ENCODE measurements at regions not wholly inside any gene's neighbourhood (a gene's known extent, or its start where the extent isn't known, plus 50 kb on each side); places are given as distances from the start of the nearest gene placed in this dataset.

GRCh38 chr6:28803337-28803709 lies 120.5 kb downstream of the TRIM27 start:
- DNase-seq: no peak
- ATAC-seq: no peak
- intact Hi-C loops (cut with DNase I; ENCODE audit: low total_unique reads): no loop called here
- in situ Hi-C loops (cut with MboI; ENCODE audit: low sequenced_read_pairs in 4 of 4): no loop called here
- Histone ChIP-seq H3K4me3 (no peak overlapping the region), H3K27ac (no peak overlapping the region), H3K27me3 (peaks cover 16 to 38% (median 30%) of the 10 kb centered on the region in 3 donors), H3K4me1 (no peaks in the 10 kb centered on the region), H3K36me3 (no peaks in the 10 kb centered on the region), H3K9me3 (peaks cover 0 to 5% (median 0%) of the 10 kb centered on the region in 3 donors)
- TF ChIP-seq POLR2A (IDR thresholded peaks at IDR 0.05): no peak
- TF ChIP-seq CTCF (IDR thresholded peaks at IDR 0.05 in 4 of 5, conservative IDR thresholded peaks at IDR 0.05 in 1 of 5): no peak

GRCh38 chr6:28807682-28808280 lies 116.0 kb downstream of the TRIM27 start:
- intact Hi-C loops (cut with DNase I; ENCODE audit: low total_unique reads) (no loop called here), in situ Hi-C loops (cut with MboI; ENCODE audit: low sequenced_read_pairs in 4 of 4) (no loop called here)
- no peak for DNase-seq
- H3K27ac ChIP-seq: no peak overlapping the region
- no peak for TF ChIP-seq CTCF (IDR thresholded peaks at IDR 0.05 in 4 of 5, conservative IDR thresholded peaks at IDR 0.05 in 1 of 5)
- TF ChIP-seq POLR2A (IDR thresholded peaks at IDR 0.05): no peak
- H3K36me3 ChIP-seq: no peaks in the 10 kb centered on the region
- no peak overlapping the region for H3K4me3 ChIP-seq
- no peak for ATAC-seq
- no peaks in the 10 kb centered on the region for H3K9me3 ChIP-seq
- peaks cover 61 to 73% (median 65%) of the 10 kb centered on the region in 3 donors for H3K27me3 ChIP-seq
- no peaks in the 10 kb centered on the region for H3K4me1 ChIP-seq

GRCh38 chr6:28808383-28808782 lies 115.4 kb downstream of the TRIM27 start:
- no peak overlapping the region for H3K27ac ChIP-seq
- TF ChIP-seq POLR2A (IDR thresholded peaks at IDR 0.05) (no peak), CTCF (IDR thresholded peaks at IDR 0.05 in 4 of 5, conservative IDR thresholded peaks at IDR 0.05 in 1 of 5) (no peak)
- DNase-seq (no peak), ATAC-seq (no peak)
- intact Hi-C loops (cut with DNase I; ENCODE audit: low total_unique reads) (no loop called here), in situ Hi-C loops (cut with MboI; ENCODE audit: low sequenced_read_pairs in 4 of 4) (no loop called here)
- no peaks in the 10 kb centered on the region for H3K36me3 ChIP-seq
- H3K27me3 ChIP-seq: peaks cover 67 to 79% (median 67%) of the 10 kb centered on the region in 3 donors
- H3K4me1 ChIP-seq: no peaks in the 10 kb centered on the region
- H3K4me3 ChIP-seq: no peak overlapping the region
- H3K9me3 ChIP-seq: no peaks in the 10 kb centered on the region

- TF ChIP-seq CTCF (IDR thresholded peaks at IDR 0.05 in 4 of 5, conservative IDR thresholded peaks at IDR 0.05 in 1 of 5): no peak
- TF ChIP-seq POLR2A (IDR thresholded peaks at IDR 0.05): no peak
- DNase-seq: no peak
- in situ Hi-C loops (cut with MboI; ENCODE audit: low sequenced_read_pairs in 4 of 4): no loop called here
- no peak for ATAC-seq
- intact Hi-C loops (cut with DNase I; ENCODE audit: low total_unique reads): no loop called here
- H3K4me1 ChIP-seq: no peaks in the 10 kb centered on the region
- H3K27ac ChIP-seq: no peak overlapping the region
- no peak overlapping the region for H3K4me3 ChIP-seq
- no peaks in the 10 kb centered on the region for H3K36me3 ChIP-seq
- H3K27me3 ChIP-seq: peaks cover 73 to 80% (median 78%) of the 10 kb centered on the region in 3 donors
- H3K9me3 ChIP-seq: no peaks in the 10 kb centered on the region
Observed at GRCh38 chr6:28809947-28810658, 113.7 kb downstream of the TRIM27 start.
